ENCODE measurements at regions not wholly inside any gene's neighbourhood (a gene's known extent, or its start where the extent isn't known, plus 50 kb on each side); places are given as distances from the start of the nearest gene placed in this dataset.

- Histone ChIP-seq H3K4me1 (replicated peaks) (no peaks in the 10 kb centered on the region), H3K27me3 (replicated peaks) (no peaks in the 10 kb centered on the region), H3K4me3 (no peak overlapping the region), H3K27ac (no peak overlapping the region), H3K36me3 (no peaks in the 10 kb centered on the region), H3K9me3 (replicated peaks) (peaks cover 56% of the 10 kb centered on the region)
- DNase-seq (ENCODE audit: low read depth in 1 of 2, low spot score in 2 of 2) = no peak
Observed at GRCh38 chr5:3654515-3654914, 58.9 kb downstream of the IRX1 start.

DNA sequence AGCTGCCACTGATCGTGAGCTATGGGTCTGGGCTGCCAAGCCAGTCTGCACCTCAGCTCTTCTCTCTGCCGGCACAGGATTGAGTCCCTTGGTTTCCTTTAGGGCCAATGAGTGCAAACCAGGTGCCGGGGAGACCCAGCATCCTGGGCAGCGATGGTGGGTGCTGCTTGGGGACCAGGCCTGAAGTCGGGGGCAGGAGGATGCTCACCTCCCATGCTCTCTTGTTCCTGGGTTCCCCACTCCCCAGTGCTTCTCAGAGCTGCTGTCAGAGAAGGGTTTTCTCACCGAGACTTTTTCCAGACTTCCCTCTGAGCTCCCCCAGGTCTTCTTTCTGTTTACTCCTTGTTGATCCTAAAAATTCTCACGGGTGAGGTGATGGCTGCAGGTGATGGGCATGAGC is 61.2 kb downstream of the IRX1 start:
- Histone ChIP-seq H3K27ac (no peak overlapping the region), H3K4me3 (no peak overlapping the region), H3K27me3 (replicated peaks) (no peaks in the 10 kb centered on the region), H3K36me3 (no peaks in the 10 kb centered on the region), H3K4me1 (replicated peaks) (no peaks in the 10 kb centered on the region), H3K9me3 (replicated peaks) (peaks cover 51% of the 10 kb centered on the region)
- DNase-seq (ENCODE audit: low read depth in 1 of 2, low spot score in 2 of 2) = no peak

GRCh38 chr5:3657364-3658022 is 61.9 kb downstream of the IRX1 start:
- Histone ChIP-seq H3K9me3 (replicated peaks) (peaks cover 46% of the 10 kb centered on the region), H3K36me3 (no peaks in the 10 kb centered on the region), H3K4me1 (replicated peaks) (no peaks in the 10 kb centered on the region)

DNA sequence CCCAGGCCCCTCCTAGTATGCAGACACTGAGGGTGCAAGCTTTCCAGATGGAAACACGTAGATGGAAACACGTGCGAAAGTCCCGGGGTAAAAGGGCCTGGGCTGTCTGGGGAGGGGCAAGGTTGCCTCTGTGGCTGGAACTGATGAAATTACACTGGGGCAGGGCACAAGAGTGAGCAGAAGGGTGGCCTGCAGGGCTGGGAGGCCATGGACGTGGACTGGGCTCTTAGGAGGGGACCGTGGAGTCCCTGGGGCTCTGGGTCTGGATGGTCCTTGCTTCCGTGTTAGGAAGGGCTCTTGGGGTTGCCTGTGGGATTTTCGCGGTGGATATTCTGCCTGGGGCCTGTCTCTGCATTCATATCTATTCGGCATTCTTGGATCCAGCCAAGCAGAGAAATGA is 63.3 kb downstream of the IRX1 start:
- peak in 1 of 2 experiments; percentile 38 for DNase-seq (ENCODE audit: low read depth in 1 of 2, low spot score in 2 of 2)
- Histone ChIP-seq H3K4me3 (no peak overlapping the region), H3K27me3 (replicated peaks) (no peaks in the 10 kb centered on the region), H3K4me1 (replicated peaks) (no peaks in the 10 kb centered on the region), H3K36me3 (no peaks in the 10 kb centered on the region), H3K27ac (no peak overlapping the region), H3K9me3 (replicated peaks) (peaks cover 47% of the 10 kb centered on the region)

More at GRCh38 chr5:3657364-3658022, 61.9 kb downstream of the IRX1 start:
- DNase-seq (ENCODE audit: low read depth in 1 of 2, low spot score in 2 of 2) = peak in 1 of 2 experiments; percentile 34
- H3K4me3 ChIP-seq = no peak overlapping the region
- H3K27me3 ChIP-seq (replicated peaks) = no peaks in the 10 kb centered on the region
- H3K27ac ChIP-seq = no peak overlapping the region

GRCh38 chr5:3659907-3660306 is 64.3 kb downstream of the IRX1 start:
- peaks cover 41% of the 10 kb centered on the region for H3K9me3 ChIP-seq (replicated peaks)
- H3K27me3 ChIP-seq (replicated peaks) = no peaks in the 10 kb centered on the region
- no peaks in the 10 kb centered on the region for H3K4me1 ChIP-seq (replicated peaks)
- no peak overlapping the region for H3K4me3 ChIP-seq
- peak in 1 of 2 experiments; percentile 30 for DNase-seq (ENCODE audit: low read depth in 1 of 2, low spot score in 2 of 2)
- H3K36me3 ChIP-seq = no peaks in the 10 kb centered on the region
- H3K27ac ChIP-seq = no peak overlapping the region

- peak in 1 of 2 experiments; percentile 33 for DNase-seq (ENCODE audit: low read depth in 1 of 2, low spot score in 2 of 2)
- no peak overlapping the region for H3K4me3 ChIP-seq
- no peaks in the 10 kb centered on the region for H3K4me1 ChIP-seq (replicated peaks)
- no peaks in the 10 kb centered on the region for H3K36me3 ChIP-seq
- no peaks in the 10 kb centered on the region for H3K27me3 ChIP-seq (replicated peaks)
- peaks cover 38% of the 10 kb centered on the region for H3K9me3 ChIP-seq (replicated peaks)
- no peak overlapping the region for H3K27ac ChIP-seq
Observed at GRCh38 chr5:3660630-3661029, 65.0 kb downstream of the IRX1 start.

DNA sequence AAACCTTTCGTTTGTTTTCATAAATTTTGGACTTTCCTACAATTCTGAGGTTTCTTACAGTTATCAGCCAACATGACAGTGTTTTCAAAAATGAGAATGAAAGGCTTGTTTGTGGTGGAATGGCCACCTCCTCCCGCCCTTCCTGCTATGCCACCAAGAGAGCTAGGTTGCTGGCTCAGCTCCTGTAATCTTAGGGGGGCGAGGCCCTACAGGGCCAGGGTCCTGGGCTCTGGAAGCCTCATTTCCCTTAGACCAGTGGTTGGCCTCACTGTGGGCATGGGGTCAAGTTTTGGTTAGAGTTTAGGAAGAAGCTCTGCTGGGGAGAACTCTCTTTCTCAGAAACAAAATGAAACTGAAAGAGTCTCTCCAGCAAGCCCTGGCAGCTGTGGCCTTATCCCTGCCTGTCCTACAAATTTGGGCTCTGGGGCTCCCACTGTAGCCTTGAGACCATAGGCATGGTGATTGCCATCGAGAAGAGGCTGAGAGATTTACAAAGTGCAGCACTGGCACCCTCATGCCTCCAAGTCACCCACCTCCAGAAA is 66.2 kb downstream of the IRX1 start:
- Histone ChIP-seq H3K27me3 (replicated peaks) (no peaks in the 10 kb centered on the region), H3K36me3 (no peaks in the 10 kb centered on the region), H3K4me1 (replicated peaks) (no peaks in the 10 kb centered on the region), H3K4me3 (no peak overlapping the region), H3K9me3 (replicated peaks) (peaks cover 29% of the 10 kb centered on the region), H3K27ac (no peak overlapping the region)
- DNase-seq (ENCODE audit: low read depth in 1 of 2, low spot score in 2 of 2) = peak in 1 of 2 experiments; percentile 26

DNA sequence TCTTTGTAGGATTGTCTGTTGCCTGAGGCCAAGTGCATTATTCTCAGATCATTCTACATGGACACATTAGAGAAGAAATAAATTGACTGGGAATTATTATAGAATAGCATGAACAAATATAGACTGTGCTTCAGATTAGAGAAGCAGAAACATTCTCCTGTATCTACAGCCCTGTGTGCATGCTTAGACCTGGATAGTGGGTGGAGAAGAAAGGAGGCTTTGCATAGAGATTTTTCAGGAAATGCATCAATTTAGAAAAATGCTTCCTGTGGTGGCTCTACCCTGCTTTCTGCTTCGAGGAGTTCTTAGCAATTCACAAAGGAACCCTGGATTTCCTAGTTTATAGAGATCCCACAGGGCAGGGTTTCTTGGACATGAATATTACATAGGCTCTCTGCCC is 66.7 kb downstream of the IRX1 start:
- Histone ChIP-seq H3K9me3 (replicated peaks) (peaks cover 24% of the 10 kb centered on the region), H3K4me3 (no peak overlapping the region), H3K27me3 (replicated peaks) (no peaks in the 10 kb centered on the region), H3K36me3 (no peaks in the 10 kb centered on the region), H3K27ac (no peak overlapping the region), H3K4me1 (replicated peaks) (no peaks in the 10 kb centered on the region)
- DNase-seq (ENCODE audit: low read depth in 1 of 2, low spot score in 2 of 2) = no peak

- no peak overlapping the region for H3K4me3 ChIP-seq
- H3K27ac ChIP-seq = no peak overlapping the region
- no peak for DNase-seq (ENCODE audit: low read depth in 1 of 2, low spot score in 2 of 2)
- no peaks in the 10 kb centered on the region for H3K4me1 ChIP-seq (replicated peaks)
- no peaks in the 10 kb centered on the region for H3K36me3 ChIP-seq
- H3K27me3 ChIP-seq (replicated peaks) = no peaks in the 10 kb centered on the region
- peaks cover 28% of the 10 kb centered on the region; the same call in 1 of the 2 replicates for H3K9me3 ChIP-seq (replicated peaks)
Observed at GRCh38 chr5:3671337-3671736, 75.7 kb downstream of the IRX1 start.

DNA sequence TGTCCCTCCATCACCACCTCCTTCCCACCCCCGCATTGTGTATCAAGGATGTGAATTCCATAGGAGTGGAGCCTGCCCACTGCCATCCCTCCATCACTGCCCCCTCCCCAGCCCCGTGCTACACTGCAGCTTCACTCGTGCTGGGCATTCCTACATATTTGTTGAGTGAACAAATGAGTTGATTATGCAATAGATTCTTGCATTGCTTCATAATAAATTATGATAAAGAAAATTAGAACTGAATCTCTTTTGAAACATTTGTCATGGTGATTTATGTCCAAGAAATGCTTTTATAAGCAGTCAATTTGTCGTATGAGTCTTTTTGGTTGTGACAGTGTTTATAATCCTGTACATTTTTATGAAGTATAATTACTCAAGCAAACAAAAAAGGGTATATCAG is 83.2 kb downstream of the IRX1 start:
- H3K4me3 ChIP-seq = no peak overlapping the region
- no peak overlapping the region for H3K27ac ChIP-seq
- H3K36me3 ChIP-seq = no peaks in the 10 kb centered on the region
- no peak for DNase-seq (ENCODE audit: low read depth in 1 of 2, low spot score in 2 of 2)
- H3K9me3 ChIP-seq (replicated peaks) = peaks cover 26% of the 10 kb centered on the region
- H3K27me3 ChIP-seq (replicated peaks) = no peaks in the 10 kb centered on the region
- no peaks in the 10 kb centered on the region for H3K4me1 ChIP-seq (replicated peaks)

GRCh38 chr5:3680821-3681220 is 85.2 kb downstream of the IRX1 start:
- Histone ChIP-seq H3K27ac (no peak overlapping the region), H3K4me1 (replicated peaks) (no peaks in the 10 kb centered on the region), H3K4me3 (no peak overlapping the region), H3K36me3 (no peaks in the 10 kb centered on the region), H3K27me3 (replicated peaks) (no peaks in the 10 kb centered on the region), H3K9me3 (replicated peaks) (peaks cover 18% of the 10 kb centered on the region)
- DNase-seq (ENCODE audit: low read depth in 1 of 2, low spot score in 2 of 2) = no peak

DNA sequence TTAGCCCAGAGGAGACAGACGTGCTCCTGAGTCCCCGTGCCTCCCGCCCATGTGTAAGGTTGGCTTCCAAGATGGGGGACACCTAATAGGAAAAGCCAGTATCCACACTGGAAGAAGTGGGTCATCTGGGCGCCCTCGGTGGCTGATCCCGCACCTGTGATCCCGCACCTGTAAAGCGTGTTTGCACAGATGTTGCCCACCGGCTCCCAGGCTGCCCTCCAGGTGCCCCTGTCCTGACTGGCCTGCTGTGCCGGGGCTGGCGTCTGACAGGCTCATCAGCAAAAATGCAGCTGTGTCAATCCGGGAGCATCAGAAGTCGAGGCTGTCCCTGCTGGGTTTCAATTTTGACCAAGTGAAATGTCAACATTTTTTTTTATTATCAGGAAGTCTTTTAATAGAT is 88.5 kb downstream of the IRX1 start:
- no peaks in the 10 kb centered on the region for H3K36me3 ChIP-seq
- no peak overlapping the region for H3K4me3 ChIP-seq
- no peak overlapping the region for H3K27ac ChIP-seq
- no peaks in the 10 kb centered on the region for H3K4me1 ChIP-seq (replicated peaks)
- H3K9me3 ChIP-seq (replicated peaks) = peaks cover 20% of the 10 kb centered on the region
- no peak for DNase-seq (ENCODE audit: low read depth in 1 of 2, low spot score in 2 of 2)
- no peaks in the 10 kb centered on the region for H3K27me3 ChIP-seq (replicated peaks)

- no peak for DNase-seq (ENCODE audit: low read depth in 1 of 2, low spot score in 2 of 2)
- H3K4me3 ChIP-seq = no peak overlapping the region
- no peak overlapping the region for H3K27ac ChIP-seq
- H3K9me3 ChIP-seq (replicated peaks) = peaks cover 18% of the 10 kb centered on the region
- no peaks in the 10 kb centered on the region for H3K4me1 ChIP-seq (replicated peaks)
- no peaks in the 10 kb centered on the region for H3K27me3 ChIP-seq (replicated peaks)
- no peaks in the 10 kb centered on the region for H3K36me3 ChIP-seq
Observed at GRCh38 chr5:3684771-3685354, 89.2 kb downstream of the IRX1 start.

DNA sequence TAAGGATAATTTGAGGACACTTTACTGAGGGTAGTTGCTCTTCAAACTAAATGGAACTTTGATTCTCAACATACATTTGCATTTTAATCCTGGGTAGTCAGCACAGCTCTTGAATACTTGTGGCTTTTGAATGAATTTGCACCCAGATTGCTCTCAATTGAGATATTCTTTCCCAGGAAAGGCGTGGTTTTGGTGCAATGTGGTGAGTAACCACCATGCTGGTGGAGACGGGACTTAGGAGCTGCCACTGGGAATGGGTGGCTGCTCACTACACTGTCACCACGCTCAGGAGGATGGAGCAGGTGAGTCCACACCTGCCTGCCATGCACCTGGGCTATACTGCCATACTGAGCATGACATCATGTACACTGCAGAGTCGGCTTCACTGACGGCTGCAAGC is 99.2 kb downstream of the IRX1 start:
- H3K36me3 ChIP-seq = no peaks in the 10 kb centered on the region
- peaks cover 24% of the 10 kb centered on the region for H3K9me3 ChIP-seq (replicated peaks)
- DNase-seq (ENCODE audit: low read depth in 1 of 2, low spot score in 2 of 2) = no peak
- no peaks in the 10 kb centered on the region for H3K4me1 ChIP-seq (replicated peaks)
- no peak overlapping the region for H3K4me3 ChIP-seq
- H3K27me3 ChIP-seq (replicated peaks) = no peaks in the 10 kb centered on the region
- no peak overlapping the region for H3K27ac ChIP-seq
